Activated B cell treated with CpG ODN at 0.5 μM for 24 hours (primary cell): ENCODE measurements at regions not wholly inside any gene's neighbourhood (a gene's known extent, or its start where the extent isn't known, plus 50 kb on each side); places are given as distances from the start of the nearest gene placed in this dataset.

Experiments used
- ATAC-seq: fragments of 200-7000 bp; cut with Tn5 transposase; one replicate; pipeline ENCODE4 v1.10.0; 2021; ENCODE audit warnings: low read depth, mild to moderate bottlenecking, moderate library complexity
- CTCF ChIA-PET: fragments of 350-600 bp; sonication (Branson Sonifier 250); formaldehyde crosslinking; loops from one replicate; lab custom pipeline; 2021; ENCODE audit warnings: antibody characterized with exemption; lab: Charles Lee
- POLR2A ChIA-PET: fragments of 350-600 bp; sonication (Branson Sonifier 250); formaldehyde crosslinking; loops from one replicate; lab custom pipeline; 2021; ENCODE audit warnings: antibody characterized with exemption; lab: Charles Lee
- DNase-seq: peaks from one replicate; pipeline ENCODE4 v3.0.0; 2022
- H3K27ac Mint-ChIP-seq: one replicate; pipeline ENCODE4 v1.8.0; 2020; ENCODE audit warnings: mixed read lengths
- H3K27me3 Mint-ChIP-seq: one replicate; pipeline ENCODE4 v1.8.0; 2021; ENCODE audit warnings: mixed read lengths
- H3K36me3 Mint-ChIP-seq: one replicate; pipeline ENCODE4 v1.8.0; 2021; ENCODE audit warnings: low read depth, mixed read lengths
- H3K4me1 Mint-ChIP-seq: one replicate; pipeline ENCODE4 v1.8.0; 2021; ENCODE audit warnings: mixed read lengths
- H3K4me3 Mint-ChIP-seq: one replicate; pipeline ENCODE4 v1.8.0; 2020; ENCODE audit warnings: mild to moderate bottlenecking, mixed read lengths
- H3K9me3 Mint-ChIP-seq: one replicate; pipeline ENCODE4 v1.8.0; 2020; ENCODE audit warnings: mixed read lengths
- CTCF ChIP-seq: fragments of 200-600 bp; IDR thresholded peaks from one replicate; pipeline ENCODE4 v1.8.0; 2022; ENCODE audit warnings: antibody characterized with exemption, mild to moderate bottlenecking
- intact Hi-C: fragments of 100-400 bp; cut with micrococcal nuclease; formaldehyde crosslinking; loops from one replicate; pipeline ENCODE4 v1.15.1; 2024

- Mint-ChIP-seq H3K36me3 (no peaks in the 10 kb centered on the region), H3K4me3 (no peak overlapping the region), H3K27me3 (peaks cover 10% of the 10 kb centered on the region), H3K9me3 (no peaks in the 10 kb centered on the region), H3K27ac (no peak overlapping the region), H3K4me1 (no peaks in the 10 kb centered on the region)
- ChIA-PET CTCF (no interaction called here), POLR2A (no interaction called here)
- DNase-seq (no peak), ATAC-seq (no peak)
- intact Hi-C loops: no loop called here
- no peak for TF ChIP-seq CTCF
These were observed 89.0 kb downstream of the SEMA4F start for GRCh38 chr2:74743039-74743438.

DNA sequence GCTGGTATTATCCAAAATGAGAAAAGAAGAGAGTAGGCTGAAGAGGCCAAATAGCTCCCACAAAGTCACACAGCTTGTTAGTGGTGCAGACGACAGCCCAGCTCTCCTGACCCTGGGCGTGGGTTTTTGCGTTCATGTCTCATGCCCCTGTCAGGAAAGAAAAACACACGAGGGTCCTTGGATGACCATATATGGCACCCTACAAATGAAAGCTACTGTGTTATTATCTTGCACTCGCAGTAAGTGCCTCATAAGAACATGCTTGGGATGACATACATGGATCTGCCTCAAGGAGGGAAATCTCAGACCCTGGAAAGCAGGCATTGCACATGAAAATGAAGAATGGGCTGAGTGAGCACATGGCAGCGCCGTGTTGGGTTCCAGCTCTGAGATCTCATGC, 89.7 kb downstream of the SEMA4F start:
- CTCF ChIA-PET: no interaction called here
- no peaks in the 10 kb centered on the region for H3K4me1 Mint-ChIP-seq

DNA sequence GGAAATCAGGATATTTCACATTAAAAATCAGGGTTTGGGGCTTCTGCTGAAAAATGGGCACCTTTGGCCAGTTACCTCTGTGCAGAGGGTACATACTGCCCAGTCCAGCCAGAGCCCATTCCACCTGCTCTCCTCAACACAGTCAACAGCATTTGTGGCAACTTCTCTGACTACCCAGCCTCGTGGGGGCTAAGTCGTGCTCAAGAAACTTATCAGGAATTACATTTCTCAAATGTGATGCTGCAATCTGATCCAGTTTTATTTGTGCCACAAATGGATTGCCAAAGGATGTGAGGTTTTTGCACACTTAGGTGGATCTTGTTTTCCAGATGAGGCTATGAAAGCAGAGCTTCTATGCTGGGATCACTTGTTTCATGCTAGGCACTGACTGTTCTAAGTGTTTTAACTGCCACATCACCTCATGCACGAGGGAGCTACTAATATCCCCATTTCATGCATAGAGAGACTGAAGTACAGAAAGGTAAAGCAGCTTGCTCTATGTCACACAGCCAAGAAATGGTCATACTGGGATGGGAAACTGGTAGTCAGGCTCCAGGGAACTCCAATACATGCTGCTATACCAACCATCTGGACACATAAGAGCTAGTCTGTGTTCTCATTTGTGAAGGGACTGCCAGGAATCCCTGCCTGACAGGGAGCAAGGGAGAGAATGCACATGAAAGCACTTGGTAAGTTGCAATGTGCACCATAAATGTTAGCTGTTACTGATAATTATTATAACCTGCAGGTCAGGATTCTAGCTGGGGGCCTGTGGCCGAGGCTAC, 89.0 kb upstream of the HK2 start:
- ChIA-PET CTCF (no interaction called here), POLR2A (no interaction called here)
- intact Hi-C loops: no loop called here
- no peak for TF ChIP-seq CTCF
- Mint-ChIP-seq H3K4me1 (no peaks in the 10 kb centered on the region), H3K9me3 (no peaks in the 10 kb centered on the region), H3K36me3 (no peaks in the 10 kb centered on the region), H3K27ac (no peak overlapping the region), H3K27me3 (peaks cover 14% of the 10 kb centered on the region), H3K4me3 (no peak overlapping the region)
- DNase-seq (no peak), ATAC-seq (no peak)

More for the DNA sequence above, 89.7 kb downstream of the SEMA4F start:
- Mint-ChIP-seq H3K4me3 (no peak overlapping the region), H3K27ac (no peak overlapping the region), H3K36me3 (no peaks in the 10 kb centered on the region), H3K27me3 (peaks cover 15% of the 10 kb centered on the region), H3K9me3 (no peaks in the 10 kb centered on the region)
- POLR2A ChIA-PET: no interaction called here
- no peak for DNase-seq
- TF ChIP-seq CTCF: no peak
- intact Hi-C loops: no loop called here
- ATAC-seq: no peak

GRCh38 chr2:74745766-74746165, 88.2 kb upstream of the HK2 start:
- H3K27ac Mint-ChIP-seq: no peak overlapping the region
- H3K4me3 Mint-ChIP-seq: no peak overlapping the region
- H3K9me3 Mint-ChIP-seq: no peaks in the 10 kb centered on the region
- intact Hi-C loops: no loop called here
- no peak for TF ChIP-seq CTCF
- H3K4me1 Mint-ChIP-seq: no peaks in the 10 kb centered on the region
- H3K27me3 Mint-ChIP-seq: peaks cover 14% of the 10 kb centered on the region
- ChIA-PET POLR2A (no interaction called here), CTCF (no interaction called here)
- no peaks in the 10 kb centered on the region for H3K36me3 Mint-ChIP-seq
- no peak for DNase-seq
- ATAC-seq: no peak

DNA sequence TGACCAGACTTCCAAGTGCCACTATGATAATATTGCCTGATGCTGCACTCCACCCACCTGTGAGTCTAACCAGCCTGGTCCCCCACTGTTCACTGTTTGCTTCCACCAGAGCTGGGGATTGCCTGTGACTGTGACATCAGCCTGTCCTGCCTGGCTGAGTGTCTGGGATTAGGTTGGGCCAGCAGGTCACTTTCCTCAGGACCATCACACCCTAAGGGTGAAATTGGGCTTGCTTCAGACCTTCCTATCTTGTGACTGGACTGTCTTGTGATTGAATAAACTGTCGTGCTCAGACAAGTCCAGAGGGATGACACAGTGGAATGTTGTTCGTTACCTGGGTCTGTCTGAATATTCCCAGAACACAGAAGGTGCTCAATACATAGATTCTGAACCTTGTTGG, 87.4 kb upstream of the HK2 start:
- no peak for TF ChIP-seq CTCF
- H3K4me1 Mint-ChIP-seq: no peaks in the 10 kb centered on the region
- H3K4me3 Mint-ChIP-seq: no peak overlapping the region
- POLR2A ChIA-PET: no interaction called here
- H3K27ac Mint-ChIP-seq: no peak overlapping the region
- no peak for ATAC-seq
- H3K9me3 Mint-ChIP-seq: no peaks in the 10 kb centered on the region
- peaks cover 13% of the 10 kb centered on the region for H3K27me3 Mint-ChIP-seq
- intact Hi-C loops: no loop called here
- H3K36me3 Mint-ChIP-seq: no peaks in the 10 kb centered on the region
- DNase-seq: no peak
- CTCF ChIA-PET: no interaction called here
